Neural cell (in vitro differentiated cells): ENCODE measurements at regions not wholly inside any gene's neighbourhood (a gene's known extent, or its start where the extent isn't known, plus 50 kb on each side); places are given as distances from the start of the nearest gene placed in this dataset.

Experiments used
- H2AFZ ChIP-seq: fragments of 200-600, 300-800 bp; sonication (generic), shearing (Covaris generic); 2 replicates; pipeline ENCODE4 v1.6.0; 2014; ENCODE audit warnings: low read depth, mild to moderate bottlenecking, antibody characterized with exemption, low read length, moderate library complexity
- H3F3A ChIP-seq: fragments of 200-600 bp; shearing (Covaris generic); 2 replicates; pipeline ENCODE4 v1.6.1; 2016; ENCODE audit warnings: mild to moderate bottlenecking, moderate library complexity, mixed read lengths, antibody characterized with exemption, low read length; ENCODE audit not compliant: insufficient read depth, poor library complexity, severe bottlenecking
- H3K27ac ChIP-seq: fragments of 200-600, 300-800 bp; sonication (generic), shearing (Covaris generic); 2 replicates; pipeline ENCODE4 v1.5.1; 2014; ENCODE audit warnings: mild to moderate bottlenecking, low read length, moderate library complexity
- H3K27me3 ChIP-seq: fragments of 300-800, 200-600 bp; sonication (generic), shearing (Covaris generic); 2 replicates; pipeline ENCODE4 v1.6.0; 2014; ENCODE audit warnings: mild to moderate bottlenecking, low read depth, low read length, moderate library complexity; ENCODE audit not compliant: insufficient read depth
- H3K36me3 ChIP-seq: fragments of 300-800, 200-600 bp; sonication (generic), shearing (Covaris generic); 2 replicates; pipeline ENCODE4 v1.5.1; 2014; ENCODE audit warnings: mild to moderate bottlenecking, antibody characterized with exemption, low read length, moderate library complexity; ENCODE audit not compliant: insufficient read depth
- H3K4me2 ChIP-seq: fragments of 300-800, 200-600 bp; sonication (generic), shearing (Covaris generic); 2 replicates; pipeline ENCODE4 v1.6.0; 2014; ENCODE audit warnings: mild to moderate bottlenecking, low read length
- H3K4me3 ChIP-seq: fragments of 300-800, 200-600 bp; sonication (generic), shearing (Covaris generic); 2 replicates; pipeline ENCODE4 v1.5.1; 2014; ENCODE audit warnings: mild to moderate bottlenecking, low read length, moderate library complexity
- H3K79me2 ChIP-seq: fragments of 200-600 bp; shearing (Covaris generic); replicated peaks from 2 replicates; pipeline ENCODE4 v1.6.0; 2014; ENCODE audit warnings: mild to moderate bottlenecking, low read length, moderate library complexity; ENCODE audit not compliant: insufficient read depth
- H3K9ac ChIP-seq: fragments of 300-800, 200-600 bp; sonication (generic), shearing (Covaris generic); 2 replicates; pipeline ENCODE4 v1.6.1; 2016; ENCODE audit warnings: mild to moderate bottlenecking, low read length, mixed read lengths
- H3K9me2 ChIP-seq: fragments of 200-600 bp; shearing (Covaris generic); 2 replicates; pipeline ENCODE4 v1.6.1; 2016; ENCODE audit warnings: mild to moderate bottlenecking, low read length, mixed read lengths; ENCODE audit not compliant: insufficient read depth
- H3K9me3 ChIP-seq: fragments of 200-600, 300-800 bp; sonication (generic), shearing (Covaris generic); 2 replicates; pipeline ENCODE4 v1.6.1; 2016; ENCODE audit warnings: mild to moderate bottlenecking, mixed run types, low read length, moderate library complexity, mixed read lengths
- H4K20me1 ChIP-seq: fragments of 200-600 bp; shearing (Covaris generic); 2 replicates; pipeline ENCODE4 v1.6.1; 2016; ENCODE audit warnings: mild to moderate bottlenecking, mixed run types; ENCODE audit not compliant: insufficient read depth
- EP300 ChIP-seq: fragments of 450-650 bp; conservative IDR thresholded peaks from 2 replicates; pipeline ENCODE4 v1.6.1; 2014; ENCODE audit warnings: antibody characterized with exemption, mild to moderate bottlenecking, moderate library complexity; ENCODE audit not compliant: poor library complexity, severe bottlenecking
- EZH2 ChIP-seq: fragments of 200-600, 300-800 bp; shearing (Covaris generic), sonication (generic); IDR thresholded peaks from 2 replicates; pipeline ENCODE4 v1.6.1; 2014; ENCODE audit warnings: antibody characterized with exemption, low read length, borderline replicate concordance, mild to moderate bottlenecking; ENCODE audit not compliant: insufficient read depth, poor library complexity, severe bottlenecking
- MXI1 ChIP-seq: fragments of 450-650 bp; conservative IDR thresholded peaks from 2 replicates; pipeline ENCODE4 v1.6.1; 2014; ENCODE audit warnings: antibody characterized with exemption, mild to moderate bottlenecking; ENCODE audit not compliant: poor library complexity, severe bottlenecking
- POLR2AphosphoS5 ChIP-seq: IDR thresholded peaks from 2 replicates; pipeline ENCODE4 v1.6.1; 2012
- RAD21 ChIP-seq: fragments of 450-650 bp; conservative IDR thresholded peaks from 2 replicates; pipeline ENCODE4 v1.6.1; 2014; ENCODE audit warnings: antibody characterized with exemption, mild to moderate bottlenecking, moderate library complexity
- SMC3 ChIP-seq: fragments of 450-650 bp; conservative IDR thresholded peaks from 2 replicates; pipeline ENCODE4 v1.6.1; 2014; ENCODE audit warnings: antibody characterized with exemption, mild to moderate bottlenecking, moderate library complexity; ENCODE audit not compliant: poor library complexity
- TAF1 ChIP-seq: IDR thresholded peaks from 2 replicates; pipeline ENCODE4 v1.6.1; 2012; ENCODE audit warnings: low read depth
- TF ChIP-seq, protein P1 (sequence below): fragments of 450-650 bp; IDR thresholded peaks from 2 replicates; pipeline ENCODE4 v1.5.1; 2014; ENCODE audit warnings: antibody characterized with exemption, mild to moderate bottlenecking, moderate library complexity; ENCODE audit not compliant: poor library complexity, severe bottlenecking
- TF ChIP-seq, protein P2 (sequence below): IDR thresholded peaks from 2 replicates; pipeline ENCODE4 v1.6.1; 2012; ENCODE audit warnings: borderline replicate concordance

- TF ChIP-seq, protein P1, sequence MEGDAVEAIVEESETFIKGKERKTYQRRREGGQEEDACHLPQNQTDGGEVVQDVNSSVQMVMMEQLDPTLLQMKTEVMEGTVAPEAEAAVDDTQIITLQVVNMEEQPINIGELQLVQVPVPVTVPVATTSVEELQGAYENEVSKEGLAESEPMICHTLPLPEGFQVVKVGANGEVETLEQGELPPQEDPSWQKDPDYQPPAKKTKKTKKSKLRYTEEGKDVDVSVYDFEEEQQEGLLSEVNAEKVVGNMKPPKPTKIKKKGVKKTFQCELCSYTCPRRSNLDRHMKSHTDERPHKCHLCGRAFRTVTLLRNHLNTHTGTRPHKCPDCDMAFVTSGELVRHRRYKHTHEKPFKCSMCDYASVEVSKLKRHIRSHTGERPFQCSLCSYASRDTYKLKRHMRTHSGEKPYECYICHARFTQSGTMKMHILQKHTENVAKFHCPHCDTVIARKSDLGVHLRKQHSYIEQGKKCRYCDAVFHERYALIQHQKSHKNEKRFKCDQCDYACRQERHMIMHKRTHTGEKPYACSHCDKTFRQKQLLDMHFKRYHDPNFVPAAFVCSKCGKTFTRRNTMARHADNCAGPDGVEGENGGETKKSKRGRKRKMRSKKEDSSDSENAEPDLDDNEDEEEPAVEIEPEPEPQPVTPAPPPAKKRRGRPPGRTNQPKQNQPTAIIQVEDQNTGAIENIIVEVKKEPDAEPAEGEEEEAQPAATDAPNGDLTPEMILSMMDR, result no peak
- TF ChIP-seq POLR2AphosphoS5 (no peak), RAD21 (no peak), EZH2 (no peak)
Observed at GRCh38 chr21:34216718-34217032, 143.3 kb downstream of the MRPS6 start (continued).

- no peak overlapping the region for H3K4me2 ChIP-seq
- H4K20me1 ChIP-seq, result no peaks in the 10 kb centered on the region
- no peaks in the 10 kb centered on the region for H3F3A ChIP-seq
- no peaks in the 10 kb centered on the region for H3K9me2 ChIP-seq
- H3K79me2 ChIP-seq, result no peaks in the 10 kb centered on the region
- H3K27me3 ChIP-seq, result no peaks in the 10 kb centered on the region
- no peak for TF ChIP-seq POLR2AphosphoS5
- TF ChIP-seq, protein P2, sequence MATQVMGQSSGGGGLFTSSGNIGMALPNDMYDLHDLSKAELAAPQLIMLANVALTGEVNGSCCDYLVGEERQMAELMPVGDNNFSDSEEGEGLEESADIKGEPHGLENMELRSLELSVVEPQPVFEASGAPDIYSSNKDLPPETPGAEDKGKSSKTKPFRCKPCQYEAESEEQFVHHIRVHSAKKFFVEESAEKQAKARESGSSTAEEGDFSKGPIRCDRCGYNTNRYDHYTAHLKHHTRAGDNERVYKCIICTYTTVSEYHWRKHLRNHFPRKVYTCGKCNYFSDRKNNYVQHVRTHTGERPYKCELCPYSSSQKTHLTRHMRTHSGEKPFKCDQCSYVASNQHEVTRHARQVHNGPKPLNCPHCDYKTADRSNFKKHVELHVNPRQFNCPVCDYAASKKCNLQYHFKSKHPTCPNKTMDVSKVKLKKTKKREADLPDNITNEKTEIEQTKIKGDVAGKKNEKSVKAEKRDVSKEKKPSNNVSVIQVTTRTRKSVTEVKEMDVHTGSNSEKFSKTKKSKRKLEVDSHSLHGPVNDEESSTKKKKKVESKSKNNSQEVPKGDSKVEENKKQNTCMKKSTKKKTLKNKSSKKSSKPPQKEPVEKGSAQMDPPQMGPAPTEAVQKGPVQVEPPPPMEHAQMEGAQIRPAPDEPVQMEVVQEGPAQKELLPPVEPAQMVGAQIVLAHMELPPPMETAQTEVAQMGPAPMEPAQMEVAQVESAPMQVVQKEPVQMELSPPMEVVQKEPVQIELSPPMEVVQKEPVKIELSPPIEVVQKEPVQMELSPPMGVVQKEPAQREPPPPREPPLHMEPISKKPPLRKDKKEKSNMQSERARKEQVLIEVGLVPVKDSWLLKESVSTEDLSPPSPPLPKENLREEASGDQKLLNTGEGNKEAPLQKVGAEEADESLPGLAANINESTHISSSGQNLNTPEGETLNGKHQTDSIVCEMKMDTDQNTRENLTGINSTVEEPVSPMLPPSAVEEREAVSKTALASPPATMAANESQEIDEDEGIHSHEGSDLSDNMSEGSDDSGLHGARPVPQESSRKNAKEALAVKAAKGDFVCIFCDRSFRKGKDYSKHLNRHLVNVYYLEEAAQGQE, result no peak
- TF ChIP-seq EP300, result no peak
- no peak for TF ChIP-seq EZH2
- TF ChIP-seq RAD21, result no peak
- TF ChIP-seq MXI1, result no peak
- no peak for TF ChIP-seq SMC3
- TF ChIP-seq, protein P1, result no peak
- TF ChIP-seq TAF1, result no peak
- no peak overlapping the region for H3K27ac ChIP-seq
- no peak overlapping the region for H3K9ac ChIP-seq
- no peak overlapping the region for H3K4me3 ChIP-seq
- no peaks in the 10 kb centered on the region for H3K36me3 ChIP-seq
- no peak overlapping the region for H2AFZ ChIP-seq
- H3K9me3 ChIP-seq, result no peaks in the 10 kb centered on the region
Observed at GRCh38 chr21:34217263-34217662, 143.9 kb downstream of the MRPS6 start.
